Fibroblast of mammary gland (primary cell): ENCODE measurements at regions not wholly inside any gene's neighbourhood (a gene's known extent, or its start where the extent isn't known, plus 50 kb on each side); places are given as distances from the start of the nearest gene placed in this dataset.

Experiments used
- DNase-seq: peaks from one replicate; pipeline ENCODE4 v3.0.0-alpha.2; 2010; ENCODE audit warnings: low read depth
- H3K4me3 ChIP-seq: 2 replicates; pipeline ENCODE4 v1.5.1; 2011; ENCODE audit warnings: low read depth, mild to moderate bottlenecking, low read length, moderate library complexity; ENCODE audit not compliant: control insufficient read depth
- CTCF ChIP-seq: conservative IDR thresholded peaks from 2 replicates; pipeline ENCODE4 v1.5.1; 2011; ENCODE audit warnings: low read depth, low read length, inconsistent platforms; ENCODE audit not compliant: control insufficient read depth, insufficient read depth

GRCh38 chr5:176721509-176721908, 74.2 kb downstream of the TSPAN17 start:
- H3K4me3 ChIP-seq = no peak overlapping the region
- no peak for TF ChIP-seq CTCF
- no peak for DNase-seq

- TF ChIP-seq CTCF = no peak
- H3K4me3 ChIP-seq = no peak overlapping the region
- no peak for DNase-seq
Measured at GRCh38 chr5:176722757-176723156, 75.5 kb downstream of the TSPAN17 start.

GRCh38 chr5:176723440-176723839, 76.2 kb downstream of the TSPAN17 start:
- no peak for TF ChIP-seq CTCF
- DNase-seq = no peak

GRCh38 chr5:176724472-176724871, 77.2 kb downstream of the TSPAN17 start:
- H3K4me3 ChIP-seq = no peak overlapping the region
- DNase-seq = no peak
- TF ChIP-seq CTCF = no peak

More at GRCh38 chr5:176723440-176723839, 76.2 kb downstream of the TSPAN17 start:
- no peak overlapping the region for H3K4me3 ChIP-seq

GRCh38 chr5:176725521-176726280, 78.4 kb downstream of the TSPAN17 start:
- no peak for TF ChIP-seq CTCF
- H3K4me3 ChIP-seq = no peak overlapping the region
- DNase-seq = no peak

GRCh38 chr5:176726746-176727527, 79.7 kb downstream of the TSPAN17 start:
- DNase-seq = no peak
- no peak overlapping the region for H3K4me3 ChIP-seq
- no peak for TF ChIP-seq CTCF
